VCaP (cell line): ENCODE measurements at regions not wholly inside any gene's neighbourhood (a gene's known extent, or its start where the extent isn't known, plus 50 kb on each side); places are given as distances from the start of the nearest gene placed in this dataset.

Source experiments
- H3K27ac ChIP-seq: fragments of 450-650 bp; 2 replicates; pipeline ENCODE4 v1.5.1; 2017
- CTCF ChIP-seq: fragments of 450-650 bp; conservative IDR thresholded peaks from 2 replicates; pipeline ENCODE4 v1.5.1; 2017; ENCODE audit warnings: mild to moderate bottlenecking, moderate library complexity

- H3K27ac ChIP-seq, result no peak overlapping the region
- no peak for TF ChIP-seq CTCF
Measured at GRCh38 chr3:67083277-67083676, 85.2 kb downstream of the KBTBD8 start.

DNA sequence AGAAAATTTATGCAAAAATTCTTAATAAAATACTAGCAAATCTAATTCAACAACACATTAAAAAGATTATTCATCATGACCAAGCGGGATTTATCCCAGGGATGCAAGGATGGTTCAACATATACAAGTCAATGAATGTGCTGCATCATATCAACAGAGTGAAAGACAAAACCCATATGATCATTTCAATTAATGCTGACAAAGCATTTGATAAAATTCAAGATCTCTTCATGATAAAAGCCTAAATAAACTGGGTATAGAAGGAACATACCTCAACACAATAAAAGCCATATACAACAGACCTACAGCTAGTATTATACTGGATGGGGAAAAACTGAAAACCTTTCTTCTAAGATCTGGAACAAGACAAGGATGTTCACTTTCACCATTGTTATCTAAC is 89.7 kb downstream of the KBTBD8 start:
- no peak overlapping the region for H3K27ac ChIP-seq
- TF ChIP-seq CTCF, result no peak

GRCh38 chr3:67090474-67090873 is 92.4 kb downstream of the KBTBD8 start:
- no peak overlapping the region for H3K27ac ChIP-seq
- TF ChIP-seq CTCF, result no peak

GRCh38 chr3:67093305-67093704 is 95.2 kb downstream of the KBTBD8 start:
- no peak for TF ChIP-seq CTCF

GRCh38 chr3:67094167-67094566 is 96.1 kb downstream of the KBTBD8 start:
- no peak for TF ChIP-seq CTCF
- no peak overlapping the region for H3K27ac ChIP-seq

More at GRCh38 chr3:67093305-67093704, 95.2 kb downstream of the KBTBD8 start:
- no peak overlapping the region for H3K27ac ChIP-seq

GRCh38 chr3:67094774-67095173 is 96.7 kb downstream of the KBTBD8 start:
- no peak overlapping the region for H3K27ac ChIP-seq
- no peak for TF ChIP-seq CTCF

DNA sequence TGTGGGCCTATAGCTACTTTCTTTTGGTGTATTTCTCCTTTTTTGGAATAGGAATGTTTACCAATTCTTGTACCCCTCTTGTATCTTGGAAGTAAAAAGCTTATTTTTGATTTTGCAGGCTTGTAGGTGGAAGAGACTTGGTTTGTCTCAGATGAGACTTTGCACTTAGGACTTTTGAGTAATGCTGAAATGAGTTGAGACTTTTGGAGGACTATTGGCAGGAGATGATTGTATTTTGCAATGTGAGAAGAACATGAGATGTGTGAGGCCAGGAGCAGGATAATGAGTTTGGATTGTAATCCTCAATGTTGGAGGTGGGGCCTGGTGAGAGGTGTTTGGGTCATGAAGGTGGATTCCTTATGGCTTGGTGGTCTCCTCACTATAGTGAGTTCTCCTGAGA is 106.3 kb downstream of the KBTBD8 start:
- TF ChIP-seq CTCF, result no peak
- no peak overlapping the region for H3K27ac ChIP-seq

DNA sequence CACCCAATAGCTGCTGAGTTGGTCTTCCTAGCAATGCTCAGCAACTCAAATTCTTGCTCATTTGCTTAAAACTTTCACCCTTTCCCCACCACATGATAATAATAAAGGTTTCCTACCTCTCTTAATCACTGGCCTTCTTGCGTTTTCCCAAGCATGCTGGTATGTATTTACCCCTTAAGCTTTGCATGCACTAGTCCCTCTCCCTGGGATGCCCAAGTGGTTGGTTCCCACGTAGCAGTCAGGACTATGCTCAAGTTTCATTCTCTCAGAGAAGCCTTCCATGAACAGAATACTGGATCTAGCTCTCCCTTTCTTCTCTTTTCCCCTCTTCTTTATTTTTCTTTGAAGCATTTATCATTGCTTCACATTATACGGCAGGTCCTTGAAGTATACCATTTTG is 108.8 kb downstream of the KBTBD8 start:
- no peak for TF ChIP-seq CTCF
- H3K27ac ChIP-seq, result no peak overlapping the region
